MCF 10A (cell line): ENCODE measurements at regions not wholly inside any gene's neighbourhood (a gene's known extent, or its start where the extent isn't known, plus 50 kb on each side); places are given as distances from the start of the nearest gene placed in this dataset.

ENCODE experiments used
- BruUV-seq: library from RNA; stranded (reverse); fragments of 400-500 nt; replicated peaks from 2 replicates; lab custom pipeline; 2021; lab: Mats Ljungman, UMichigan
- CTCF ChIA-PET: fragments of 300-600 bp; sonication (Branson Sonifier 250); formaldehyde crosslinking; extraction: SDS; loops from one replicate; lab custom pipeline; 2021; ENCODE audit warnings: antibody characterized with exemption, inconsistent platforms; lab: Yijun Ruan, JAX
- POLR2A ChIA-PET: fragments of 300-600, 350-650 bp; sonication (Branson Sonifier 250); formaldehyde crosslinking; extraction: SDS; loops from one replicate; lab custom pipeline; 2020; ENCODE audit warnings: antibody characterized with exemption, inconsistent platforms; lab: Yijun Ruan, JAX
- DNase-seq: peaks from one replicate; pipeline ENCODE4 v3.0.0-alpha.2; 2018; ENCODE audit not compliant: unreplicated experiment
- H3K27ac Mint-ChIP-seq: one replicate; pipeline ENCODE4 v1.8.0; 2022; ENCODE audit warnings: mild to moderate bottlenecking, low read depth, mixed read lengths; ENCODE audit not compliant: unreplicated experiment
- H3K27me3 Mint-ChIP-seq: one replicate; pipeline ENCODE4 v1.8.0; 2022; ENCODE audit warnings: mixed read lengths; ENCODE audit not compliant: insufficient read depth, unreplicated experiment
- H3K36me3 Mint-ChIP-seq: one replicate; pipeline ENCODE4 v1.8.0; 2022; ENCODE audit warnings: mild to moderate bottlenecking, moderate library complexity, mixed read lengths; ENCODE audit not compliant: insufficient read depth, unreplicated experiment
- H3K4me1 Mint-ChIP-seq: one replicate; pipeline ENCODE4 v1.8.0; 2022; ENCODE audit warnings: mixed read lengths; ENCODE audit not compliant: insufficient read depth, unreplicated experiment
- H3K4me3 Mint-ChIP-seq: one replicate; pipeline ENCODE4 v1.8.0; 2022; ENCODE audit warnings: mild to moderate bottlenecking, moderate library complexity, mixed read lengths; ENCODE audit not compliant: unreplicated experiment
- H3K9me3 Mint-ChIP-seq: one replicate; pipeline ENCODE4 v1.8.0; 2022; ENCODE audit warnings: mixed read lengths; ENCODE audit not compliant: unreplicated experiment
- CTCF ChIP-seq: fragments of 200-600 bp; IDR thresholded peaks from one replicate; pipeline ENCODE4 v1.8.0; 2022; ENCODE audit warnings: antibody characterized with exemption, mild to moderate bottlenecking; ENCODE audit not compliant: unreplicated experiment
- intact Hi-C: fragments of 100-400 bp; cut with micrococcal nuclease; formaldehyde crosslinking; loops from 2 replicates; pipeline ENCODE4 v1.14.1; 2022

DNA sequence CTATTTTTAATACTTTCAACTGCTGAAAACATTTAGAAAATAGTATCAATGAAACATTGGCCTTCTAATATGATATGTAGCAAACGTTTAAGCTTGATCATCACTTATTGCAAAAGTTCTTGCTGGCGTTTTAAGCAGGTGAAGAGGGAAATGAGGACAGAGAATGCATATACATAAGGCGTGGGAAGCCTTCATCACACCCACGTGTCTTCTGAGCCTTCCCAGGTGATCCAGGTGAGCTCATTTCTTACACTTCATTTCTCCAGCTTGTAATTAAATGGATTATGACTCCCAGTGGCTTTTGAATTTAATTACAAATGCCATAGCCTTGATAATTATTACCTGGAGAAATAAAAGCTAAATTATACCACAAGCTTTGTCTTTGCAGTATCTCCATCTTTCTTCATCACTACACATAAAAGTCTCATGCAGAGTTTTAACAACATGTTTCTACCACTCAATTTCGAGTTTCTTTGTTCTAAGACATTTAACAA lies 1973.8 kb downstream of the MRPL39 start:
- no peak for DNase-seq
- ChIA-PET POLR2A (interaction anchor here (0.9 to 1.0 kb wide), 2 partner anchors 11 to 15 kb away, joined by 4 read pairs; no protein-coding TSS in a partner anchor), CTCF (no interaction called here)
- no peak overlapping the region for H3K4me3 Mint-ChIP-seq
- no peaks in the 10 kb centered on the region for H3K27me3 Mint-ChIP-seq
- no peak for TF ChIP-seq CTCF
- intact Hi-C loops: no loop called here
- peaks cover 16% of the 10 kb centered on the region for H3K9me3 Mint-ChIP-seq
- no peaks in the 10 kb centered on the region for H3K36me3 Mint-ChIP-seq
- BruUV-seq: no TSS peak
- H3K4me1 Mint-ChIP-seq: no peaks in the 10 kb centered on the region
- H3K27ac Mint-ChIP-seq: no peak overlapping the region

GRCh38 chr21:23624281-23624680 lies 1983.0 kb downstream of the MRPL39 start:
- no peak for DNase-seq
- H3K36me3 Mint-ChIP-seq: no peaks in the 10 kb centered on the region
- no peak overlapping the region for H3K4me3 Mint-ChIP-seq
- H3K9me3 Mint-ChIP-seq: no peaks in the 10 kb centered on the region
- ChIA-PET POLR2A (no interaction called here), CTCF (no interaction called here)
- BruUV-seq: no TSS peak
- H3K27ac Mint-ChIP-seq: no peak overlapping the region
- intact Hi-C loops: no loop called here
- H3K27me3 Mint-ChIP-seq: no peaks in the 10 kb centered on the region
- H3K4me1 Mint-ChIP-seq: no peaks in the 10 kb centered on the region
- no peak for TF ChIP-seq CTCF

GRCh38 chr21:23613014-23613413 lies 1994.3 kb downstream of the MRPL39 start:
- ChIA-PET CTCF (no interaction called here), POLR2A (no interaction called here)
- H3K9me3 Mint-ChIP-seq: peaks cover 6% of the 10 kb centered on the region
- no peak for TF ChIP-seq CTCF
- no peaks in the 10 kb centered on the region for H3K27me3 Mint-ChIP-seq
- H3K27ac Mint-ChIP-seq: no peak overlapping the region
- intact Hi-C loops: no loop called here
- DNase-seq: no peak
- no TSS peak for BruUV-seq
- H3K36me3 Mint-ChIP-seq: no peaks in the 10 kb centered on the region
- H3K4me1 Mint-ChIP-seq: peaks cover 8% of the 10 kb centered on the region
- no peak overlapping the region for H3K4me3 Mint-ChIP-seq

- BruUV-seq: no TSS peak
- ChIA-PET CTCF (no interaction called here), POLR2A (no interaction called here)
- no peak overlapping the region for H3K4me3 Mint-ChIP-seq
- no peak overlapping the region for H3K27ac Mint-ChIP-seq
- no peaks in the 10 kb centered on the region for H3K36me3 Mint-ChIP-seq
- H3K4me1 Mint-ChIP-seq: peaks cover 10% of the 10 kb centered on the region
- intact Hi-C loops: no loop called here
- no peak for DNase-seq
- H3K27me3 Mint-ChIP-seq: no peaks in the 10 kb centered on the region
- TF ChIP-seq CTCF: no peak
- peaks cover 8% of the 10 kb centered on the region for H3K9me3 Mint-ChIP-seq
These were observed 1995.1 kb downstream of the MRPL39 start for GRCh38 chr21:23612210-23612609.
